GM18517 (cell line): ENCODE measurements at regions not wholly inside any gene's neighbourhood (a gene's known extent, or its start where the extent isn't known, plus 50 kb on each side); places are given as distances from the start of the nearest gene placed in this dataset.
"Not testable (repeated sequence)": the region's sequence is repeated elsewhere in the genome, so short reads cannot be mapped to it uniquely, and the experiment has no call there.

Experiments used
- ATAC-seq: cut with Tn5 transposase; IDR thresholded peaks from one replicate; pipeline ENCODE4 v1.9.1; 2021; ENCODE audit warnings: mild to moderate bottlenecking, moderate library complexity; ENCODE audit not compliant: unreplicated experiment

DNA sequence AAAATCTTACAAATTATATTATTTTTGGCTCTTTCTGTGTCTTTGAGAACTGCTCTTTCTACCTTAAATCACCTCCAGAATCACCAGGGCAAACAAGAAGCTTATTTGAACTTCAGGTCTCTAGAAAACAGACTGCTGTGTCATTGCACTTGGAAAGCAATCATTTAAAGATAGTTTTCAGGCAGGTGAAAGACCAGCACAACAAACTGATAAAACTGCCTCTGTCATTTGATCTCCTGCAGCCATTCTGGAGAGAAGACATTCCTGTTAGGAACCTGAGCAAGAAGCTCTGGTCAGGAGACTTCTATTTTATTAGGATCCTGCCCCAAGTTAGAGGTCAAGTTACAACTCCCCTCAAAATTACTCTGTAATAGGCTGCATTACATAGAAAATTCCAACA, 50.7 kb upstream of the AP4E1 start:
- no peak for ATAC-seq

DNA sequence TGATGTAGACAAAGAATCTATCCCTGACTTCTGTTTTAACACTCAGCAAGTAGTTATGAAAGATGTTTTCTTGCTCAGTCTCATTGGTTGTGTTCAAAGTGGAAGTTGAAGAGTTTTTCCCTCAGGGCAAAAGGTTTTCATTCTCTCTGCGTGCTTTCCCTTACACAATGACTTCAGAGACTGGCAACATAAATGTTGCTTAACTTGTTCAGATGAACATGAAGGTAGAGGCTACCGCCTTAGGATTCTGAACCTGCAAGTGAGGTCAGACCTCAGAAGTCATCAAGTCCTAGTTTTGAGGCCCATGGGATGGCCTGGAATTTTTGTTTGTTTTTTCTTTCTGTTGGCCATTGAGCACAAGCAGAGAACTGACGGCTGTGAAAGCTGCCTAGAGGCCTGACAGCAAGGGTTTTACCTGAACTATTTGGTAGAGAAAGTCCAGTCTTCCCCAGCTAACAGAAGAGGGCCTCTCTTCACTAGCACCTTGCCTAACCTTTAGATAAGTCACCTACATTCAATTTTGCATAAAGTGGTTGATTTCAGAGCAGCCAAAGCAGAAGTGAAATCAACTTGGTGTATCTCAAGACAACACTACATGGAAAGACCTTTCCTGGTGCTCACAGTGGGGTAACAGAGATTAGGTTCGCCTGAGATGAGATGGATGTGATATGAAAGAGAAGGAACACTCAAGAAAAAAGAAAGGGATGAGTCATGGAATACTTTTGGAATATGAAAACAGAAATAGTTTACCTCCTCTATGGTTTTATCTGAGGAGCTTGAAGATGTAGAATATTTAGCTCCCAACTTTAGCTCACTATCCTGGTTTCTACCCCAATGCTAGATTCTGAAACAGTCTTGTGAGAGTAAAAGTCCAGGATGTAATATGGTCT, 53.6 kb upstream of the AP4E1 start:
- ATAC-seq = peak; percentile 96

DNA sequence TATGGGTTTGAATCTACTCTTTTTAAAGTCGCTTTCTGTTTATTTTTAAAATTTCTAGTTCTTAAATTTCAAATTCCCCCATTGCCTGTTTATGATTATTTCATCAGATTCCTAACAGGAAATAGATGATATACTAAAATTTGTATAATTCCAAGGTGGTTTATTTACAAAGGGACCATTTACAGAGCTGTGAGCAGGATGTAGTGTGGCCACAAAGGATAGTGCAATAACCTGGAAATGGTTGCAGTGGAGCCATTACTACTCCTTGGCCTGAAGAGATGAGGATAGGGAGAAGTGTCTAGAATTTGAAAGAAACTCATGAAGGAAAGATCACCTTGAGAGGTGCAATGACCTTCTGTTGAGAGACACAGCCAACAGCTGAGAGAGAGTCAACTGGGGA, 58.5 kb upstream of the AP4E1 start:
- ATAC-seq = no peak

DNA sequence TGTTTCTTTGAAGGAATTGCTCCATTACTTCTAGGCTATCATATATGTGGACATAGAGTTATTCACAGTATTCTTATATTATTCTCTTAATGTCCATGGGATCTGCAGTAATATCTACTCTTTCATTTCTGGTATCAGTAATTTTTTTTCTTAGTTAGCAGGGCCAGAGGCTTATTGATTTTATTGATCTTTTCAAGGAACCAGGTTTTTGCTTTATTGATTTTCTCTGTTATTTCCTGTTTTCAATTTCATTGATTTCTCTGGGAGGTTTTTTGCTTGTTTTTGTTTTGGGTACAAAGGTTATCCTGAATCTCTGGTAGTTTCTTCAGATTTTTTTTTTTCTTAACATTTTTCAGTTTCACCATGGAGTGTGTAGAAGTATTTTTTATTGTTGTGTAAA, 60.1 kb upstream of the AP4E1 start:
- no peak for ATAC-seq

- ATAC-seq = not testable (repeated sequence)
Observed at GRCh38 chr15:50845181-50845580, 63.3 kb upstream of the AP4E1 start.

DNA sequence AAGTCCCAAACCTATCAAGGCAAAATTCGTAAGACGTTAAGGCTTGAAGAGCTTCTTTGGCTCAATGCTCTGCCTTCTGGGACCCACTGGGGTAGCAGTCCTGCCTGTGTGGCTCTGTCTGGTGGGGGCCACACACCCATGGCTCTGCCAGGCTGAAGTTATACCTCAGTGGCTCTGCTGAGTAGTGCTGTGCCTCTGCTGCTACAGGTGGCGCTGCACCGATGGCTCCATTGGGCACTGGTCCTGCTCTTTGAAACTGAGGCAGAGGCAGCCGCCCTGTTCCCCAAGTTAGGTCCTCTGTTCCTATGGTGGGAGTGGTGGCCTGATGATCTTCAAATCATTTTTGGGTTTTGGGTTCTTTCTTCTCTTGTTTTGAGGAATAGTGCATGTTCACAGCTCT, 68.0 kb upstream of the AP4E1 start:
- ATAC-seq = no peak

- ATAC-seq = no peak
Observed at GRCh38 chr15:50837256-50837770, 71.2 kb upstream of the AP4E1 start.

- ATAC-seq = no peak
Observed at GRCh38 chr15:50830477-50831354, 65.2 kb upstream of the SPPL2A start.

DNA sequence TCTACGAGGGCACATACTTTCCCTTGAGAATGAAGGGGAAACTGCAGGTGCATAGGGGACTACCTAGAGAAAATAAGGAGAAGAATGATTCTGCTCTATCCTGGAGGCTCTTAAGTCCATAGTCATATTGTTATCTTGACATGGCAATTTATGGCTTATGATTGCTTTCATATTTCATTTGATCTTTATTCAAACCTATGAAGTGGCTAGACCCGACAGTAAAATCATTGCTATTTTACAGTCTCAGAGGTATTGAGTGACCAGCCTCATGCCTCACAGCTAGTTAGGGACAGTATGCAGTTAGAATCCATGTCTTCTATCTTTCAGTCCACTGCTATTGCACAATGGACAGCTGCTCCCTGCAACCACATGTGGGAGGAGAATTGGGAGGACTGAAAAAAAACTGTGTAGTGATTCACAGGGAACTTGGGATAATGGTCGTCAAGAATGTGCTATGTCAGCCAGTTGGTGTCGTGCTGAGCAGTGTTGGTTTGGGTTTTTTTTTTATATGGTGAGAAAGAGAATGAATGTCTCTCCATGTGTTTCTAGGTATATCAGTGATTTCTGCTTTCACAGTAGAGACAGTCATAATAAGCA, 63.2 kb upstream of the SPPL2A start:
- ATAC-seq = no peak

DNA sequence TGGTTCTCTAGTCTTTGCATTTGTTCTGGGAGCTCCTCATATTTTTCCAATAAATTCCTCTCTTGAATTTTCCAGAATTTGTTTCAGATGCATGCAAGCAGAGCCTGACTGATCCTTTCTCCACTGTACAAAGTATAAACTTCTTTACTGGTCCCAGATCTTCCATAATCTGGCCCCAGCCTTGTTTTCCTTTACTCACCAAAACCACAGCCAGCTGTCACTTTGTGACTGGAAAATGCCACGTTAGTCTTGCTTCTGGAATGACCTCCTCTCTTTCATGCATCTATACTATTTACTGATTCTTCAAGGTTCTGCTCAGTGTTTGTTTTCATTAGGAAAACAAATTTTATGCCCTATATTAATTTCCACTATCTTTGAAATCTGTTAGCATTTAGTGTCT, 60.4 kb upstream of the SPPL2A start:
- no peak for ATAC-seq

- ATAC-seq = no peak
Observed at GRCh38 chr15:50824514-50824913, 59.0 kb upstream of the SPPL2A start.

GRCh38 chr15:50823281-50823680, 57.8 kb upstream of the SPPL2A start:
- ATAC-seq = no peak

DNA sequence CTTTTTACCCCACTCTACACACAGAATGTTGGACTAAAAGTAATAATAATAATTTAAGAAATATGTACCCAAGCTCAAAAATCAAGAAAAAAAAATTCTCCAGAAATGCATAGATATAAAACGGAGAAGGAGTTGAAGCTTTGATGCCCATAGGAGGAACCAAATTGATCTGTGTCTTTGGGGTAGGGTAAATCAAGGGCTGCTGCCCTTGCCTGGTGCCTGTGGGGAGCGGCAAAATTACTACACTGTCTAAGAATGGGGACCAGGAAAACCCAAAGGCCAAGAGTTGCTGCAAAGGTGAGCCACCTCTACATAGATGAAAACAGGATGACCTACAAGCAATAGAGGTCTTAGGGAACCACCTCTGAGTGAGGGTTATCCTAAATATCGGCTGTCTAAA, 56.0 kb upstream of the SPPL2A start:
- ATAC-seq = no peak

- no peak for ATAC-seq
Observed at GRCh38 chr15:50820808-50821382, 55.4 kb upstream of the SPPL2A start.

GRCh38 chr15:50819344-50819743, 53.8 kb upstream of the SPPL2A start:
- no peak for ATAC-seq

- no peak for ATAC-seq
Observed at GRCh38 chr15:50815958-50816590, 50.6 kb upstream of the SPPL2A start.
